ENCODE measurements at regions not wholly inside any gene's neighbourhood (a gene's known extent, or its start where the extent isn't known, plus 50 kb on each side); places are given as distances from the start of the nearest gene placed in this dataset.

DNA sequence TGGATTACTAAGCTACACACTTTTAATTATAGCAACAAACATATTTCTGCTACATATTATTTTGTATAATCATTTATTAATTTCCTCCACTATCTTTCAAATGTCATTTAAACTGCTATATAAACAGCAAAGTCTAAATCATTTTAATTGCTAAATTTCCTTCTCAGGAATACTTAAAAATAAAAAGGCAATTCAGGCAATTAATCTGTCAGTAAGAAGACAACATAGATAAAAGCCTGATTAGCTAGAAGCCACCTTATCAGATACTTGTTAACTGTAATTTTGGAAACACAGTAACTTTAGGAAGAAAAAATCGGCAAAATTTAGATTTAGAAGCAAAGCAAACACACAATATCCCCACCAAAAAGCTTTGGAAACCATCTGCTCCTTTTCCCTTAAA lies 188.2 kb upstream of the ZNF804A start:
- no peak for DNase-seq
- BruUV-seq (replicated peaks), result no TSS peak
- H3K27ac ChIP-seq (ENCODE audit: low read length), result no peak overlapping the region
- no peak for TF ChIP-seq EZH2 (IDR thresholded peaks at IDR 0.05; ENCODE audit: low read length, unreplicated experiment)
- no peak for TF ChIP-seq EZH2phosphoT487 (IDR thresholded peaks at IDR 0.05; ENCODE audit: borderline replicate concordance, low read length)
- TF ChIP-seq, protein P1, sequence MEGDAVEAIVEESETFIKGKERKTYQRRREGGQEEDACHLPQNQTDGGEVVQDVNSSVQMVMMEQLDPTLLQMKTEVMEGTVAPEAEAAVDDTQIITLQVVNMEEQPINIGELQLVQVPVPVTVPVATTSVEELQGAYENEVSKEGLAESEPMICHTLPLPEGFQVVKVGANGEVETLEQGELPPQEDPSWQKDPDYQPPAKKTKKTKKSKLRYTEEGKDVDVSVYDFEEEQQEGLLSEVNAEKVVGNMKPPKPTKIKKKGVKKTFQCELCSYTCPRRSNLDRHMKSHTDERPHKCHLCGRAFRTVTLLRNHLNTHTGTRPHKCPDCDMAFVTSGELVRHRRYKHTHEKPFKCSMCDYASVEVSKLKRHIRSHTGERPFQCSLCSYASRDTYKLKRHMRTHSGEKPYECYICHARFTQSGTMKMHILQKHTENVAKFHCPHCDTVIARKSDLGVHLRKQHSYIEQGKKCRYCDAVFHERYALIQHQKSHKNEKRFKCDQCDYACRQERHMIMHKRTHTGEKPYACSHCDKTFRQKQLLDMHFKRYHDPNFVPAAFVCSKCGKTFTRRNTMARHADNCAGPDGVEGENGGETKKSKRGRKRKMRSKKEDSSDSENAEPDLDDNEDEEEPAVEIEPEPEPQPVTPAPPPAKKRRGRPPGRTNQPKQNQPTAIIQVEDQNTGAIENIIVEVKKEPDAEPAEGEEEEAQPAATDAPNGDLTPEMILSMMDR (conservative IDR thresholded peaks at IDR 0.05; ENCODE audit: low read depth, low read length), result no peak
- intact Hi-C loops (cut with micrococcal nuclease), result no loop called here
- H3K4me1 ChIP-seq (ENCODE audit: insufficient read depth, low read length), result no peaks in the 10 kb centered on the region
- H3K36me3 ChIP-seq (ENCODE audit: low read depth, low read length), result no peaks in the 10 kb centered on the region
- H3K9ac ChIP-seq (ENCODE audit: low read length), result no peak overlapping the region
- H3F3A ChIP-seq (ENCODE audit: low read length, unreplicated experiment), result no peaks in the 10 kb centered on the region
- H4K20me1 ChIP-seq (ENCODE audit: low read length), result no peaks in the 10 kb centered on the region
- no peak overlapping the region for H2AFZ ChIP-seq (ENCODE audit: low read length)
- no peaks in the 10 kb centered on the region for H3K9me2 ChIP-seq (replicated peaks; ENCODE audit: low read length)
- no peaks in the 10 kb centered on the region for H3K27me3 ChIP-seq (ENCODE audit: low read length)
- H3K4me3 ChIP-seq (ENCODE audit: low read length), result no peak overlapping the region
- H3K4me2 ChIP-seq (ENCODE audit: low read length), result no peak overlapping the region
- ChIA-PET CTCF (no interaction called here), POLR2A (ENCODE audit: unreplicated experiment) (interaction anchor here (0.6 kb wide), 1 partner anchor 213 kb away, joined by 6 read pairs; no protein-coding TSS in a partner anchor)
- no peaks in the 10 kb centered on the region for H3K9me3 ChIP-seq (ENCODE audit: low read length)
- no peaks in the 10 kb centered on the region for H3K79me2 ChIP-seq (ENCODE audit: low read length)
- ATAC-seq, result no peak

DNA sequence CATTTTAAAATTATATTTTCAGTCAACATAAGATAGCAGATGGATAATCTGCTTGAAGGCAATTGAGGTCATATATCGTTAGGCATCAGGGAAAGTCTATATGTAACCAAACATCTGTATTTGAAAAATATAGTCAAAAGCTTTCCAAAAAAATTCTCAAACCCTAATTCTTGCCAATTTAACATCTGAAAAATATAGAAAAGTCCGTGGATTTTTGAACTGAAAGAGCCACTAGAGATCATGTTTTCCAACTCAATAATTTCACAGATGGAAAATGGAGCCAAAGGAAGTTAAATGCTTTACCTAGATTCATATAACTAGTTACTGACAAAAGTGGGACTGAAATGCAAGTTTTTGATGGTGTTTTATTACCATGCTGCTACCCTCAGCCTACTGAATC lies 185.1 kb upstream of the ZNF804A start:
- ChIA-PET POLR2A (ENCODE audit: unreplicated experiment) (no interaction called here), CTCF (no interaction called here)
- H3K79me2 ChIP-seq (ENCODE audit: low read length), result no peaks in the 10 kb centered on the region
- no peak overlapping the region for H3K9ac ChIP-seq (ENCODE audit: low read length)
- intact Hi-C loops (cut with micrococcal nuclease), result no loop called here
- H2AFZ ChIP-seq (ENCODE audit: low read length), result no peak overlapping the region
- no peaks in the 10 kb centered on the region for H3K9me2 ChIP-seq (replicated peaks; ENCODE audit: low read length)
- DNase-seq, result no peak
- H3K9me3 ChIP-seq (ENCODE audit: low read length), result no peaks in the 10 kb centered on the region
- H4K20me1 ChIP-seq (ENCODE audit: low read length), result no peaks in the 10 kb centered on the region
- ATAC-seq, result no peak
- no peaks in the 10 kb centered on the region for H3F3A ChIP-seq (ENCODE audit: low read length, unreplicated experiment)
- H3K36me3 ChIP-seq (ENCODE audit: low read depth, low read length), result no peaks in the 10 kb centered on the region
- no peak overlapping the region for H3K4me3 ChIP-seq (ENCODE audit: low read length)
- H3K27me3 ChIP-seq (ENCODE audit: low read length), result no peaks in the 10 kb centered on the region
- no TSS peak for BruUV-seq (replicated peaks)
- TF ChIP-seq, protein P1 (conservative IDR thresholded peaks at IDR 0.05; ENCODE audit: low read depth, low read length), result no peak
- no peak for TF ChIP-seq EZH2 (IDR thresholded peaks at IDR 0.05; ENCODE audit: low read length, unreplicated experiment)
- TF ChIP-seq EZH2phosphoT487 (IDR thresholded peaks at IDR 0.05; ENCODE audit: borderline replicate concordance, low read length), result no peak
- H3K27ac ChIP-seq (ENCODE audit: low read length), result no peak overlapping the region
- H3K4me2 ChIP-seq (ENCODE audit: low read length), result no peak overlapping the region
- no peaks in the 10 kb centered on the region for H3K4me1 ChIP-seq (ENCODE audit: insufficient read depth, low read length)

DNA sequence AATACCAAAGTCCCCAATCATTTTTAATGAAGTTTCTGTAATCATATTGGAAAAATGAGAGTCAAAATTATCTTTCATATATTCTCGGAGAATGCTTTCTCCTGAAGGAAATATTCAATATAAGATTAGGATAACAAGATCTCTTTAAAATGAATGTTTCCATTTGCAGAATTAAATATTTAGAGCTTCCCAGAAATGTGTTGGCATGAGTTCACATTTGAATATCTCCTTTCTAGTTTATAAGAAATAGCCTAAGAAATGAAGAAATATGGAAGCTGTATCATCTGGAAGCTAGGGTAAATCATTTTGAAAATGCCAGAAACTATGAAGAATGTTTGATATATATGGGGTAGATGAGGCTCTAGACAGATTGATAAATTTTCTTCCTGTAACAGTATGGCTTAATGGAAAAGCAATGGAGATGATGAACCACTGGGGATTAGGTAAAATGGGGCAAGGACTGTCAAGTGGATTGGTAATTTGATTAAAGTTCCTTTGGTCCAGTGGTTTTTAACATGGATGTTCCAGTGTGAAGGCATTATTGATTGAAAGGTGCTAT lies 184.6 kb upstream of the ZNF804A start:
- H3K4me2 ChIP-seq (ENCODE audit: low read length), result no peak overlapping the region

More for the DNA sequence above, 184.6 kb upstream of the ZNF804A start:
- Histone ChIP-seq H4K20me1 (ENCODE audit: low read length) (no peaks in the 10 kb centered on the region), H3K79me2 (ENCODE audit: low read length) (no peaks in the 10 kb centered on the region), H3K27me3 (ENCODE audit: low read length) (no peaks in the 10 kb centered on the region), H3K36me3 (ENCODE audit: low read depth, low read length) (no peaks in the 10 kb centered on the region), H3K9me2 (replicated peaks; ENCODE audit: low read length) (no peaks in the 10 kb centered on the region), H2AFZ (ENCODE audit: low read length) (no peak overlapping the region), H3K9ac (ENCODE audit: low read length) (no peak overlapping the region), H3K4me3 (ENCODE audit: low read length) (no peak overlapping the region), H3K27ac (ENCODE audit: low read length) (no peak overlapping the region), H3K9me3 (ENCODE audit: low read length) (no peaks in the 10 kb centered on the region), H3F3A (ENCODE audit: low read length, unreplicated experiment) (no peaks in the 10 kb centered on the region), H3K4me1 (ENCODE audit: insufficient read depth, low read length) (no peaks in the 10 kb centered on the region)
- BruUV-seq (replicated peaks), result no TSS peak
- CTCF ChIA-PET, result no interaction called here
- no peak for DNase-seq
- POLR2A ChIA-PET (ENCODE audit: unreplicated experiment), result no interaction called here
- TF ChIP-seq EZH2phosphoT487 (IDR thresholded peaks at IDR 0.05; ENCODE audit: borderline replicate concordance, low read length) (no peak), EZH2 (IDR thresholded peaks at IDR 0.05; ENCODE audit: low read length, unreplicated experiment) (no peak)
- TF ChIP-seq, protein P1 (conservative IDR thresholded peaks at IDR 0.05; ENCODE audit: low read depth, low read length), result no peak
- ATAC-seq, result no peak
- intact Hi-C loops (cut with micrococcal nuclease), result no loop called here
